HG03095 (cell line): ENCODE measurements at regions not wholly inside any gene's neighbourhood (a gene's known extent, or its start where the extent isn't known, plus 50 kb on each side); places are given as distances from the start of the nearest gene placed in this dataset.

Source experiments
- ATAC-seq: cut with Tn5 transposase; IDR thresholded peaks from one replicate; pipeline ENCODE4 v1.9.1; 2021; ENCODE audit warnings: moderate library complexity; ENCODE audit not compliant: unreplicated experiment

DNA sequence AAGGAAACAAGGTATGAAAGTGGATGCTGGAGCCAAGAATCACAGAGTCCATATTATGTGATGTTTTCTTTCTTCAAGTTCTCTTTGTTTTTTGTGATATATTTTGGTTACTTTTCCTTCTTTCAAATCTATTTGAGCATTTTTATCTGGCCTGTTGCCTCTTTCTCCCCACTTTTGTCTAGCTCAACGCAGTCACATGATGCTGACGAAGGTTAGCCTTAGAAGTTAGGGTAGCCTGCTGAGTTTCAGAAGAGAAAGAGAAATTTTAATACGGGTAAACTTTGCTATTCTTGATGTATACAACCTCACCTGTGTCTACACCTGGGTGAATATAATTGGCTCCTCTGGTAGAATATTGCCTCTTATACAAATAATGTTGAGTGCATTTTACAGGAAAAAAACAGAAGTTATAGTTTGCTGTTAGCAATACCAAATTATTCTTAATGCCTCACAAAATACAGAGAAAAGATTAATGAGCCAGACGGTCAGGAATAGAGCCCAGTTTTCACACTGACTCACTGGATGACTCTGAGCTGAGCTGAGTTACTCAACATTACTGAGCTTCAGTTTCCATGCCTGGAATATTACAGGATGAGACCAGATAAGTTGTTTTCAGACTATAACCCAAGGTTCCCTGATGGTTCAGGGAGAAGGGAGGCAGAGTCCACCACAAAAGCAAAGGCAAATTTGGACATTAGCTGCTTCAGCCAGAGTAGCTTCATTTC lies 161.6 kb upstream of the BDNF start:
- ATAC-seq = no peak

GRCh38 chr11:27860811-27861210 lies 160.6 kb upstream of the BDNF start:
- no peak for ATAC-seq

GRCh38 chr11:27858866-27859265 lies 158.6 kb upstream of the BDNF start:
- no peak for ATAC-seq

DNA sequence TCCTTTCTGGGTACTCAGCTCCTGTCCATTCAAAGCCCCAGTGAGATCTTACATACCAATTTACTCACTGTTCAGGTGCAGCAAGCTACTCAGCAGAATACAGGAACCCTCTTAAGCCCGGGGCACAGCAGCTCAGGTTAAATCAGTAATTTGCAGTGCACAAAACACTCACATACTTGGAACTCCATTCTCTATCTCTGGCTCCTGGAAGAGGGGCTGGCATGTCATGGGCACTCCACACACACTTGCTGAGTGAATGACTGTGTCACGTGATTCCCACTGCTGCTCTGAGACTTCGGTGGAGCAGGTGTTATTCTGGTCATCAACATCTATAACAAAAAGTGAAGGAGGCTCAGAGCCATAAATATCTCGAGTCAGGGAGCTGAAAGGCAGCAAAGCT lies 157.3 kb upstream of the BDNF start:
- ATAC-seq = no peak

DNA sequence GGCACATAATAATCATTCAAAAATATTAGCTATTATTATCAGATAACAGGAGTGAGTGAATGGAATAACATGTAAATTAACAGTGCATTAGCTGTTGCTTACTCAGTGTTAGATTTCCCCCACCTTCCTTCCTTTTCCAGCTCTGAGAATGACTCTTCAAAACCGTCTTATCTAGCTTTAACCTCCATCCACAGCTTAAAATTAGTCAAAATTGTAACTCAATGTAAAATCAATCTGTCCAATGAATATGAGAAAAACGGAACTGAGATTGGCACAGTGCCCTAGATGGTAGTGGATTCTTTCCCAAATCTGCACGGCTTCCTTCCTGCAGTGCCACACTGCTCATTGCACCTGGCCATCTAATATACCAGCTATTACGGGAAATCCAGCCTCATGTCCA lies 156.8 kb upstream of the BDNF start:
- ATAC-seq = no peak

GRCh38 chr11:27848423-27848822 lies 148.2 kb upstream of the BDNF start:
- ATAC-seq = no peak

- no peak for ATAC-seq
Observed at GRCh38 chr11:27847496-27847895, 147.2 kb upstream of the BDNF start.

DNA sequence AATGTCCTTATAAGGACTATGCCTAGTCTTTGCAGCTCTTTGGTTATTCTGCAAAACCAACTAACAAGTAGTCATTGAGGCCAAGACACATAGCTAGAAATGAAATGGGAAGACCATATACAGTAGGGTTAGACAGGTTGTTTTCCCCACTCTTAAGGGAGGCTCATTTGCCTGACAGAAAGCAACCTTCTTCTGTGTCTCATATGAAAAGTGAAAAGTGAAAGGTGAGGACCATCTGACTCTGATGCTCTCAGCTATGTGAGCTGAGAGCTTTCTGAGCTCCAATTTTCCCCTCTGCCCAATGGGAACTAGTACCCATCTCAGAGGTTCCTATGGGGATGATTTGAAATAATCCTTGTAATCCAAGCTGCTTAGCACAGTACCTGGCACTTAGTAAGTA lies 142.0 kb upstream of the BDNF start:
- peak; percentile 72 for ATAC-seq

DNA sequence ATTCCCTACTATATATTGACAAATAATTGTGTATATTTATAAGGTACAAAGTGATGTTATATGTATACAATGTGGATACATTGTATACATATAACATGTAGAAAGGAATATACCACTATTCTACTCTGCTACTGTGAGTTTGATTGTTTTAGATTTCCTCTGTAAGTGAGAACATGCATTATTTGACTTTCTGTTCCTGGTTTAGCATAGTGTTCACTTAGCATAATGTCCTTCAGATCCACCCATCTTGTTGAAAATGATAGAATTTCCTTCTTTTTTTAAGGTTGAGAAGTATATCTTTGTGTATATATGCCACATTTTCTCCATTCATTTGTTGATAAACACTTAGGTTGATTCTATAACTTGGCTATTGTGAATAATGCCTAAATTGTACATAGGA lies 140.8 kb upstream of the BDNF start:
- no peak for ATAC-seq

DNA sequence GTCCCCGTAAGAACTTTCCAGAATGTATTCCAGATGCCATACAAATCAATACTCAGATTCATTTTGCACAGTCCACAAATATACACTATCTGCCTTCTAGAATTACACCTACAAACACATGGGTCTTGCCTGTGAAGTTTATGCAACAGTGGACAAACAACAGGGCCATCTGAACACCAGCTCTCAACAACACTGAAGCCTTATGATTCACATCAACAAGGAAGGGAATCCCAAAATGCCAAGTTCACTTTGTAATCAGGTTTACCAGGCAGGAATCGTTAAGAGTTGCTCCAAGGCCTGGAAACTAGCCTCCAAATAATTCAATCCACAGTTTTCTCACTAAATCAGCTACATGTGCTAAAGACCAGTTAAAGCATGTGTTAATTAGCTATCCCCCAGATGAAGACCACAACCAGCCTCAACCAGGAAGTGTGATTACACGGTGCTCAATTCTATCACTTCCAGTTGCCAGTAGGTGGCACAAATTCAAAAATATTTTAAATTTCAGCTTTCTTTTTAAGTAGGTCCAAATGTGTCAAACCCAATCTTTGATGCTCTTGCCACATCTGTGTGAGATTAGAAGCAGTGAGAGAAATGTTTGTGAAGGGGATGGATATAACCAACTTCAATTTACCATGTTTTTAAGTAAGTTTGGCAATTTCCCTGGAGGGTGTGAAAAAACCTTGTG lies 139.1 kb upstream of the BDNF start:
- ATAC-seq = no peak

DNA sequence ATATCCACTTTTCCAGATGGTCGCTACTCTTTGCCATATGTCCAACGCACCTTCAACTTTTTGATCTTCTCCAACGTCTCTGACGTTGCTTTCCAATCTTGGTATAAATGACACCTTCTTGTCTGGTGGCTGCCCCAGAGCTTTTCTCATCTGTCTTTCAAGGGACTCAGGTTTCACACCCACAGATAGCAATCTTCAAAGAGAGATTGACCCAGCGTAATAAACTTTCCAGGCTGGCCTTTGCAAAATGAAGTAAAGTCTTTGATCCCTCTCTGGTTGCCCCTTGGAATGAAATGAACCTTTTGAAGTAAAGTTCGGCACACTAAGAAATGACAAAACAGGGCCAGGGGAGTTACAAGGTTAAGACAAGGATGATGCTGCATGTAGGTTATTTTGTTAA lies 138.4 kb upstream of the BDNF start:
- no peak for ATAC-seq

DNA sequence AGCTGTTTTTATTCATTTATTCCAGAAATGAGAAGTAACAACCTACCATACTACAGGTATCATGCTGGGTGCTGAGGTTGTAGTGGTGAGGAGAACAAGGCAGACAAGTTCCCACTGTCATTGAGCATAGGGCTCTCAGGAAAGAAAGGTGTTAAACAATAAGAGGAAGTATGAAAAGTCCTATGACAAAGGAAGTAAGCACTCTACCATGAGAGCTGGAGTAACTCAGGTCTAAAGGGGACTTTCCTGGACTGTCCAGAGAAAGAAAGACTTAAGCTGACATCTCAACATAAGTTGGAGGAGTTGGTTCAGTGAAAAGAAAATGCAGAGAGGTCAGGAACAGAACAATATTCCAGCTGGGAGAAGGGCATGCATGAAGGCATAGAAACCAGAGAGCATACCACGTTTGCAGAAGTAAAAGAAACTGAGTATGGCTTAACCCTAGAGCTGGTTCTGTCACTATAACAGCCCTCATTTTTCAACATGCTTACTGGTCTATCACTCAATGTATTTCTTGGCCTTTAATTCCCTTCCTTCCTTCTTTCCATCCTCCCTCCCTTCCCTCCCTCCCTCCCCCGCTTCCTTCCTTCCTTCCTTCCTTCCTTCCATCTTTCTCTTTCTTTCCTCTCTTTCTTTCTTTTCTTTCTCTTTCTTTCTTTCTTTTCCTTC lies 137.8 kb upstream of the BDNF start:
- ATAC-seq = peak; percentile 85

DNA sequence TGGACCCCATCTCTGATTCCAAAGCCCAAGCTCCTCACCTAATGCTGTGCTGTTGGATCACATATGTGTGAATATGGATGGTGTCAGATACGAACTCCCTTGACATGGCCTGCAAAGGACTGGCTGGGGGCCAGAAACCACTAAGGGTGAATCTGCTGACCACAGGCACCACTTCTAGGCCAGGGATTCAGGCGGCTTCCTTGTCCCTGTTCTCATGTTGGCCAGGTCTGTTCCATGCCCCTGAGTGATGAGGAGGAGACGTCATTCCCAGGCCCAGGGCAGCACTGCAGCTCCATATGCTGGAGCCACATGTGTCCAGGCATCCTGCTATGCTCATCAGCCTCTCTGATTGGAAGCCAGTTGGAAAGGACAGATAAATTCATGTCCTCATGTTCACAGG lies 130.0 kb upstream of the BDNF start:
- ATAC-seq = no peak

DNA sequence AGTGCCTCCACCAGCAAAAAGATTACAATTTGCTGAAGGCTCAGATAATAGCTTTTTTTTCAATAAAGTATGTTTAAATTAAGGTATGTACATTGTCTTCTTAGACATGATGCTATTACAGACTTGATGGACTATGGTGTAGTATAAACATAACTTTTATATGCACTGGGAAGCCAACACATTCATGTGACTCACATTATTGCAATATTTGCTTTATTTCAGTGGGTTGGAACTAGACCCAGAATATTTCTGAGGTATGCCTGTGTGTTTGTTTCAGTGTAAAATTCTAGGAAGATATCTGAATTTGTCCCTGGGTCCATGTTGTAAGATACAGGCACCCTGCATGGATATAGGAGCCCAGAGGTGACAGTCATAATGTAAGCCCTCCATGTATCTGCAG lies 120.0 kb upstream of the BDNF start:
- ATAC-seq = no peak

DNA sequence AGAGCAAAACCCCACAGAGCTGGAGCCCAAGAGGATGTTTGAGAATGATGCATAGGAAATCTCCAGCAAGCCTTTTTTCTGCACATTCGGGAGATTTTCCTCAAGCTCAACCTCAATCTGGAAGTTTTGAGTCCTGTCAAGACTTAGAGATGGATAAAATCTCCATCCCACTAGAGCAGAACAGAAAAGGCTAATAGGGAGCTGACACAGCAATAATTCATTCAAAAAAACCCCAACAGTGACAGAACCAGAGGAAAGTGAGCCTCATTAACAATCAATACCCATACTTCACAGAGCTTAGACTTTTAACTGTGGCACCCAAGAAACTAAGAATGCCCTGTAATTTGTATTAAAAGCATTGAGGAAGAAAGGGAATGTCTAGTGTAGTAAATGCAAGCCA lies 115.9 kb upstream of the BDNF start:
- ATAC-seq = no peak

- no peak for ATAC-seq
Observed at GRCh38 chr11:27812341-27812740, 112.1 kb upstream of the BDNF start.

- no peak for ATAC-seq
Observed at GRCh38 chr11:27807596-27807995, 107.3 kb upstream of the BDNF start.

DNA sequence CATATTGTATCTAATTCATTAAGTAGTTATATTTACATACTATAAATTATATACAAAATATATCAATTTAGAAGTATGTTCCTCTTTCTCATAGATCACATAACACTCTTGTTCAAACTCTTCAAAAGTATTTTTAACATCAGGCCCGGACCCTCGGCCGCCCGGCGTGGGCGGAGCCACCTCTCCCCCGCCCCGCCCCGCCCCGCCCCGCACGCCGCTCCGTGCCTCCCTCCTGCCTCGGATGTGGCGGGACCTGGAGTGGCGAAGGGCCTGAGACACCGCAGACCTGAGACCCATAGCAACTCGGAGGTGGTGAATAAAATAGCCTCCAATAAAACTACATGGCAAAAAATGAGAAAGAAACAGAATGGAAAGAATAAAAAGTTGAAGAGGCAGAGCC lies 105.9 kb upstream of the BDNF start:
- no peak for ATAC-seq

GRCh38 chr11:27795955-27796861 lies 96.0 kb upstream of the BDNF start:
- no peak for ATAC-seq

- ATAC-seq = no peak
Observed at GRCh38 chr11:27786864-27787263, 86.6 kb upstream of the BDNF start.

GRCh38 chr11:27786331-27786730 lies 86.1 kb upstream of the BDNF start:
- no peak for ATAC-seq
